Type B pancreatic cell (in vitro differentiated cells): ENCODE measurements at regions not wholly inside any gene's neighbourhood (a gene's known extent, or its start where the extent isn't known, plus 50 kb on each side); places are given as distances from the start of the nearest gene placed in this dataset.
A peak's percentile ranks its signal among the peaks of the same experiment; 100 is the strongest.

Experiments used
- DNase-seq: peaks from one replicate; pipeline ENCODE4 v3.0.0; 2021; ENCODE audit warnings: mixed read lengths; ENCODE audit not compliant: unreplicated experiment; ENCODE audit errors: extremely low spot score
- H3K27ac Mint-ChIP-seq: 2 replicates; pipeline ENCODE4 v1.8.0; 2021; ENCODE audit warnings: mild to moderate bottlenecking, mixed read lengths
- H3K27me3 Mint-ChIP-seq: 2 replicates; pipeline ENCODE4 v1.8.0; 2021; ENCODE audit warnings: mixed read lengths
- H3K36me3 Mint-ChIP-seq: 2 replicates; pipeline ENCODE4 v1.8.0; 2021; ENCODE audit warnings: mixed read lengths
- H3K4me1 Mint-ChIP-seq: one replicate; pipeline ENCODE4 v1.8.0; 2021; ENCODE audit warnings: mixed read lengths; ENCODE audit not compliant: unreplicated experiment
- H3K4me3 Mint-ChIP-seq: 2 replicates; pipeline ENCODE4 v1.8.0; 2021; ENCODE audit warnings: mild to moderate bottlenecking, mixed read lengths
- H3K9me3 Mint-ChIP-seq: 2 replicates; pipeline ENCODE4 v1.8.0; 2021; ENCODE audit warnings: mixed read lengths
- CTCF ChIP-seq: fragments of 200-600 bp; sonication (generic); conservative IDR thresholded peaks from 2 replicates; pipeline ENCODE4 v1.5.0; 2021; ENCODE audit warnings: antibody characterized with exemption, mild to moderate bottlenecking

GRCh38 chr5:34598177-34598794 lies 57.8 kb upstream of the RAI14 start:
- Mint-ChIP-seq H3K27ac (peak overlapping the region; percentile 39), H3K4me3 (peak overlapping the region; percentile 17), H3K27me3 (no peaks in the 10 kb centered on the region), H3K4me1 (peaks cover 20% of the 10 kb centered on the region), H3K36me3 (no peaks in the 10 kb centered on the region), H3K9me3 (peaks cover 4% of the 10 kb centered on the region)
- TF ChIP-seq CTCF, result no peak
- no peak for DNase-seq

DNA sequence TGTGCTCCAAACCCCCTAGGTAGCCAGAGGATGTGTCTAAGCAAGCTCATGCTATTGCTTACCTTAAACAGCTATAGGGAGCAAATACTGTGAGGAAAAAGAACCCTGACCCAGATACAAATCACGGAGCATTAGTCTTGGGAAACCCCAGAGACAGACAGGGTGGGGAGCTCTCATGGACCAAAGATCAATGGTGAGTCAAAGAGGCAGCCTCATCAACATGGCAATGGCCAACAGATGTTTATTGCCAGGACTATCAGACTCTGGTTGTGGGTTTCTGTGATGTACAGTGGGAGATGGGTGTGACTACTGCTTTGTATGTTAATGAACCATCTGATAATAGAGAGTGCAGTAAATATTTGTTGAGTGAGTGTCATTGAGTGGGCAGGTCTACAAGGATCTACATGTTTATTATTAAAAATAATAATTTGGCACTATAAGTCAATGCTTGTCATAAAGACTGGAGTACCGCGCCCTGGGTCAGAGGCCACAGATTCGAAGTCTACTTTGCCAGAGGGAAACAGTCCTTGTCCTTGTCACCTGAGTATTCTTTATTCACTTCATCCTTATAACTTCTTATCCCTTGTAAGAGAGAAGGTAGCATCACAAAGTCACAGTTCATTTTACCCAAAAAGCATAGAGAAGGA lies 56.5 kb upstream of the RAI14 start:
- Mint-ChIP-seq H3K4me1 (peaks cover 20% of the 10 kb centered on the region), H3K36me3 (no peaks in the 10 kb centered on the region), H3K9me3 (peaks cover 4% of the 10 kb centered on the region), H3K4me3 (no peak overlapping the region), H3K27ac (peak overlapping the region; percentile 39), H3K27me3 (no peaks in the 10 kb centered on the region)
- TF ChIP-seq CTCF, result no peak
- DNase-seq, result no peak

DNA sequence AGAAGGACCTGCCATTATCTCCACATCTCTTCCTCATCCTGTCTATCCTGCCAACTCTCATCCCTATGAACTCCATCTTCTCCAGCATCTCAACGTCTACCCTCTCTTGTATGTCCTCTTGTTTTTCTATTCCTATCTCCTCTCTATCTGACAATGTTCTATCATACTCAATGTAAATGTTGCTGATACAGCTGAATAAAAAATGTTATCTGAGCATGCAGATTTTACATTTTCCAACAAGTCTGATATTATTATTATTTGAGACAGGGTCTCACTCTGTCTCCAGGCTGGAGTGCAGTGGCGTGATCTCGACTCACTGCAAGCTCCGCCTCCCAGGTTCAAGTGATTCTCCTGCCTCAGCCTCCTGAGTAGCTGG lies 56.0 kb upstream of the RAI14 start:
- Mint-ChIP-seq H3K27ac (no peak overlapping the region), H3K4me3 (no peak overlapping the region), H3K27me3 (no peaks in the 10 kb centered on the region), H3K36me3 (no peaks in the 10 kb centered on the region), H3K4me1 (peaks cover 20% of the 10 kb centered on the region), H3K9me3 (peaks cover 4% of the 10 kb centered on the region)
- TF ChIP-seq CTCF, result no peak
- DNase-seq, result no peak

DNA sequence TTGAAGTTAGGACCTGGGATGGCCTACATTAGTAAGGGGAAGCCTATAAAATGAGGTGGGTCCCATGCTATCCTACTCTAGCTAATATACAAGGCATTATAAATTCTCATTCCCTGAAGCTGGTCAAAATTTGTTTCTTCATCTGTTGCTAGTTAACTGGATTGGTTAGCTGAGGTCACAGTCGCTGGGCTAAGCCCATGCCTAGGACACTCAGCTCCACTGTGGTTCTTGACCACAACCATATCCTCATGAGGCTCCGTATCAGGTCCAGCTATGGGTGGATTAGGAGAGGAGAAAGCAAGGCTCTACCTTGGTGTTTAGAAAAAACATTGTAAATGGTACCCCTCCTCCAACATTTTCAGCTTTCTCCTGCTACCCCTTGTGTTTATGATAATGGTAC lies 52.8 kb upstream of the RAI14 start:
- DNase-seq, result no peak
- Mint-ChIP-seq H3K9me3 (peaks cover 4% of the 10 kb centered on the region), H3K27me3 (no peaks in the 10 kb centered on the region), H3K27ac (no peak overlapping the region), H3K4me1 (peaks cover 10% of the 10 kb centered on the region), H3K4me3 (no peak overlapping the region), H3K36me3 (no peaks in the 10 kb centered on the region)
- TF ChIP-seq CTCF, result no peak

GRCh38 chr5:34604119-34604675 lies 51.9 kb upstream of the RAI14 start:
- Mint-ChIP-seq H3K36me3 (no peaks in the 10 kb centered on the region), H3K27me3 (no peaks in the 10 kb centered on the region), H3K27ac (no peak overlapping the region), H3K9me3 (peaks cover 4% of the 10 kb centered on the region), H3K4me1 (peaks cover 7% of the 10 kb centered on the region), H3K4me3 (no peak overlapping the region)
- no peak for TF ChIP-seq CTCF
- no peak for DNase-seq
